Activated CD8-positive, alpha-beta memory T cell treated with anti-CD3 and anti-CD28 coated beads for 24 hours (primary cell): ENCODE measurements at regions not wholly inside any gene's neighbourhood (a gene's known extent, or its start where the extent isn't known, plus 50 kb on each side); places are given as distances from the start of the nearest gene placed in this dataset.
A peak's percentile ranks its signal among the peaks of the same experiment; 100 is the strongest.

Experiments used
- DNase-seq: peaks from one replicate; pipeline ENCODE4 v3.0.0-alpha.2; 2020

DNA sequence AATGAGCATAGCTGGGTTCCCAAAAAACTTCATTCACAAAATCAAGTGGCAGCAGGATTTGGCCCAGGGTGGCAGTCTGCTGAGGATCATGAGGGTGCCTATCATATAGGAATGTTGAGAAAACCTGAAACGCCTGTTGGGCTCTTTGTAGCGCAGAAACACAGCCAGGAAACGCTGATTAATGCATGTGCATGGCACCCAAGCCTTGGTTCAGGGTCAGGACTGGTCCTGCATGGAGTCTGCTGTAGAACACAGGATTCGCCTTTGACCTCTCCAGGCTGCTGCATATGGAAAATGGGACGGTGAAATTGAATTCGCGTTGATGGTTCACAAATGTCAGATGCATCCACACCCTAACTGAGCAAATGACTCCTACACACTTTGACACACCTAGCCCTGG is 227.9 kb upstream of the COPS8 start:
- DNase-seq, result peak; percentile 15

GRCh38 chr2:236858661-236859060 is 227.0 kb upstream of the COPS8 start:
- peak; percentile 38 for DNase-seq

- DNase-seq, result no peak
Observed at GRCh38 chr2:236859908-236860307, 225.8 kb upstream of the COPS8 start.

DNA sequence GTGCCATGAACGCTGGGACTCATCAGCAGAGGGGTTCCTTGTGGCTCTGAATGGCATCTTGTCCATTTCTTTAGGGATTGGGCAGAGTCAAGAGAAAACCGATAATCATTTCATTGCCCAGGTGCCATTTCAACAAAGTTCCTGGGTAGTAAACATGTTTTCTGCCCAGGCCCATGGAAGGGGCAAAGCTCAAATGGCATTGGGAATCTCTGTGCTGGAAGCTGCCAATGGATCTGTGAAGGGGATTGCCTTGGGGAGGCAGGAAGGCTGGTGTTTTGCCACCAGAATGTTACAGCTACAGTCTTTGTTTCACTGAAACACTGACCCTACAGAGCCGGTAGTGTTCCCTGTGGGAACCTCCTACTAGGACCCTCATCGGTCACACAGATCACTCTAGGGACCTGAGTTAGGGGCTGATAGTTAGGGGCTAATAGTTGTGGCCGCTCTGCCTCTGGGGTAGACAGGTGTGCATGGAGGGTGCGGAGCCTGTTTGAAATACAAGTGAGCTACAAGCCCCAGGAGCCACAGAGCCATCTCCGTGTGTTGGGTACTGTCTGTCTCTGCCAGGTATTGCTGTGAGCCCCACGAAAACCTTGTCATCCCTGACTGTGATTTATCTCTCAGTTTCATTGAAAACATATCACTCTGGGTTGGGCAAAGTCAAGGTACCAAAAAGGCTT is 224.4 kb upstream of the COPS8 start:
- DNase-seq, result peak; percentile 11

- DNase-seq, result peak; percentile 21
Observed at GRCh38 chr2:236861944-236862343, 223.7 kb upstream of the COPS8 start.

GRCh38 chr2:236862526-236862925 is 223.2 kb upstream of the COPS8 start:
- peak; percentile 44 for DNase-seq

GRCh38 chr2:236862961-236863728 is 222.5 kb upstream of the COPS8 start:
- peak; percentile 15 for DNase-seq

- peak; percentile 33 for DNase-seq
Observed at GRCh38 chr2:236863729-236864126, 222.0 kb upstream of the COPS8 start.

- DNase-seq, result peak; percentile 21
Observed at GRCh38 chr2:236865052-236865451, 220.6 kb upstream of the COPS8 start.

GRCh38 chr2:236866542-236867340 is 218.9 kb upstream of the COPS8 start:
- DNase-seq, result peak; percentile 21

DNA sequence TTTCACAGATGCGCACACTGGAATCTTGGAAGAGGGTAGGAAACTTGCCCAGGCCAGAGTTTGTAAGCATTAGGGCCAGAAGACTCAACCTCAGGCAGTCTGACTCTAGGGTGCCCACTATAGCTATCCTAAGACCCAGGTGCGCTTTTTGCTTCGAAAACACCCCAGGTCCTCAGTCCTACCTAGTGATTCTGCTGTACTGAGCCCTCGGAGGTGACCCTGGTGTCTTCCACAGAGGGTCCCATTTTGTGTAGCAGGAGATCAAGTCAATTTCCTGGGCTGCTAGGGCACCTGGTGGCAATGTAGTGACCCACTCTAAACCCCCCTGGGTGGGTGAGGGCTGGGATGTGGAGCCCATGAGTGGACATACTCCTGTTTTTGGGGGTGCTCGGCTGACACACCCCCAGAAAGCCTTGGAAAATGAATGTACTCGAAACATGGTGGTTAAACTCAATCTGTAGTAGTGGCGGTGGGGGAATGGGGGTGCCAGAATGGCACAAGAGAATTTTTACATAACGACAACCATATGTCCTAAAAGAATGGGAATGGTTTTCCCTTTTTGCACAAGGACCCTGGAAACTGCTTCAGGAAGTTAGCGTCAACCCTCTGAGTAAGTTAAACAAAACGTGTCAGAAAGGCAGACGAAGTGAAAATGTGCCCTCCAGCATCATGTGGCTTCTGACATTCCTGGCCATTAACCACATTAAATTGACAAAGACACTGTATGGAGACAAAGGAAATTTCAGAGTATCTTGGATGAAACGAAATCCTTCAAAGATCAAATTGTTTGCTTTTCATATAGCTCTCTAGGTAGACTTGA is 218.0 kb upstream of the COPS8 start:
- DNase-seq, result peak; percentile 9

GRCh38 chr2:236870370-236870769 is 215.3 kb upstream of the COPS8 start:
- peak; percentile 28 for DNase-seq

- peak; percentile 21 for DNase-seq
Observed at GRCh38 chr2:236871500-236872001, 214.1 kb upstream of the COPS8 start.

DNA sequence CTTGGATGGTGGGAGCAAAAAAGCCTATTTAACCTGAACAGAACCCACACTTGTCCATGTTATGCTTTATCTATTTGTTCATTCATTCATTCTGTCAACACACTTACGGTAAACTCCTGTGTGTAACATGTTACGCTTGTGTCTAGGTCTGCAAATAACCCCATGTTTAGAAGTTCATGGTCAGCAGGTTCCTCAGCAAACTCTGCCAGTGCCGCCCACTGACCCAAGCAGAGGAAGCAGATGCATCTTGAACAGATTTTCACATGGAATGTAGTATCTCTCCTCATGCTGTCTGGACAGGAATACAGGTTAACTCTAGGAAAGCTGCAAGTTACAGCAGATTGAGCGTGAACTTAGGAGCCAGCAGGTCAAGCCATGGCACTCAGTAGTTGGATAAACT is 213.7 kb upstream of the COPS8 start:
- no peak for DNase-seq

DNA sequence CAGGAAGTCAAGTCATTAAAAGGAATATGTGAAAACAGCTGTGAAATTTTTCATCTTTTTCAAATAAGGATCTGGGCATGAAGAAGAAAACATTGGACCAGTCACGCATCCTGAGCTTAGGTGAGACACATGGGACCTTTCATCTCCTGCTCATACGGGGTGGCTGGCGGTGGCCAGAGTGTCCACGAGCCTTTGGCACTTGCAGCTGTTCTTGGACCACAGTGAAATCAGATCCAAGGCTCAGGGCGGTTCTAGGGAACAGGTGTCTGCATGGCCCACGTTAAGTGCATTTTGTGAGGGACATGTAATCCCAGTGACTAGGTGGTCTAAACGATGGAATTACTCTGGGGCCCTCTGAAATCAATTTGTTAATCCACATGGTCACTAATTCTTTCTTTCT is 212.7 kb upstream of the COPS8 start:
- no peak for DNase-seq

- DNase-seq, result no peak
Observed at GRCh38 chr2:236873636-236874035, 212.1 kb upstream of the COPS8 start.

GRCh38 chr2:236874866-236875481 is 210.7 kb upstream of the COPS8 start:
- DNase-seq, result no peak

GRCh38 chr2:236875906-236876505 is 209.7 kb upstream of the COPS8 start:
- no peak for DNase-seq

DNA sequence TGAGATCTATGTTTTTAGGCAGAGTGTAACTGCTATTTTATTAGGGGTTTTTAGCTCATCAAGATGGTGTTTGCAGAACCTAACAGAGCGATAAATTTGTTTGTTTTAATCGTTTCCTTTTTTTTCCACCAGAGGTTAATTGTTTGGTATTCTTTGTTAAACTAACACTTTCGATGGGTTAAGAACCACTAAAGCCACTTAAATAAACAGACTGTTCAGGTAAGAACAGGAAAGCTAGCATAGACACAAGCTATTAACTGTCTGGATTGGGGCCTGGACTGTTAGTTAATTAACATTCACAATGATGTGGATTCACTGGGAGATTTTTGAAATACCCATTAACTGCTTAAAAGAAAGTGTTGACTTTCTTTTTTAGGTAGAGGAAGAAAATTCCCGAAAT is 209.0 kb upstream of the COPS8 start:
- no peak for DNase-seq

- no peak for DNase-seq
Observed at GRCh38 chr2:236877972-236878371, 207.7 kb upstream of the COPS8 start.

- no peak for DNase-seq
Observed at GRCh38 chr2:236879416-236879963, 206.2 kb upstream of the COPS8 start.
